ENCODE measurements at regions not wholly inside any gene's neighbourhood (a gene's known extent, or its start where the extent isn't known, plus 50 kb on each side); places are given as distances from the start of the nearest gene placed in this dataset.
"Not testable (repeated sequence)": the region's sequence is repeated elsewhere in the genome, so short reads cannot be mapped to it uniquely, and the experiment has no call there.

DNA sequence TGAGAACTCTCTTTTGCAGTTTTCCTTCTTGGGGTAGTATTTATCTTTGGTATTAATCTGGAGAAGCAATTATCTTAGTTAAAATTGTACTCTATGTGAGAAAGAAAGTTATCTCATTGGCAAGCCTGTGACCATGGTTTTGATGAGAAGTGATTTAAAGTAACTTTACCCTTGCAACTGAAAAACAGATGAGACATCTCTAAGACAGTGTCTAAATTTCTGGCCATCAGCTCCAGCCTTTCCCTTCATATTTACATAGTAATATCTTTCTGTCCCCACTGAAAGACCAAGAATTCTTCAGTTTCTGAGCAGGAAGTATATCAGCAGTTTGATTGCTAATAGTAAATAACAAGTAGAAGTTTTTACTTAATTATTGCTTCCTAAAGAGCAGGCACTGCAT is 386.1 kb upstream of the SYNCRIP start:
- DNase-seq, result no peak

DNA sequence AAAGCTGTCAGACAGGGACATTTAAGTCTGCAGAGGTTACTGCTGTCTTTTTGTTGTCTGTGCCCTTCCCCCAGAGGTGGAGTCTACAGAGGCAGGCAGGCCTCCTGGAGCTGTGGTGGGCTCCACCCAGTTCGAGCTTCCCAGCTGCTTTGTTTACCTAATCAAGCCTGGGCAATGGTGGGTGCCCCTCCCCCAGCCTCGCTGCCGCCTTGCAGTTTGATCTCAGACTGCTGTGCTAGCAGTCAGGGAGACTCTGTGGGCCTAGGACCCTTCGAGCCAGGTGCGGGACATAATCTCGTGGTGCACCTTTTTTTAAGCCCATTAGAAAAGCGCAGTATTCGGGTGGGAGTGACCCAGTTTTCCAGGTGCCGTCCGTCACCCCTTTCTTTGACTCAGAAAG is 384.2 kb upstream of the SYNCRIP start:
- DNase-seq, result not testable (repeated sequence)

DNA sequence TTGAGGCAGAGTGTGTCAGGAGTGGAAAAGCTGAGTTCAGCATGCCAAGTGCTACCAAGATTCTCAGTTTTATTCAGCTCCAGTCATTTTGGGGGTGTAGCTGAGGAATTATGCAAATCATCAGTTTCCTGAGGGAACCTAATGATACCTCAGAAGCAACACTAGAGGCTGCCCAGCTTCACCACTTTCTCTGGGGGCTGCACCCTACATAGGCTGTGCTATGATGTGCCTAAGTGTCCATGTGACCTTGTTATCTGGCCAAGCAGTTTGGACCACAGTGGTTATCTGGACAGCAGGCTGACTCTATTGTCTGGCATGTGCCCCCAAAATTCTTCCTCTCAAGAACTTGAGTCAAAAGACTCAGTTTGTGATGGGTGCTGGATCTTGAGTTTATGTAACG is 374.6 kb upstream of the SYNCRIP start:
- DNase-seq, result no peak

- DNase-seq, result no peak
Observed at GRCh38 chr6:86016567-86016966, 373.9 kb upstream of the SYNCRIP start.

- no peak for DNase-seq
Observed at GRCh38 chr6:86016077-86016476, 373.4 kb upstream of the SYNCRIP start.

- DNase-seq, result not testable (repeated sequence)
Observed at GRCh38 chr6:86012991-86013390, 370.3 kb upstream of the SYNCRIP start.

GRCh38 chr6:86010915-86011786 is 368.5 kb upstream of the SYNCRIP start:
- DNase-seq, result no peak

- no peak for DNase-seq
Observed at GRCh38 chr6:85997206-85997605, 354.5 kb upstream of the SYNCRIP start.

DNA sequence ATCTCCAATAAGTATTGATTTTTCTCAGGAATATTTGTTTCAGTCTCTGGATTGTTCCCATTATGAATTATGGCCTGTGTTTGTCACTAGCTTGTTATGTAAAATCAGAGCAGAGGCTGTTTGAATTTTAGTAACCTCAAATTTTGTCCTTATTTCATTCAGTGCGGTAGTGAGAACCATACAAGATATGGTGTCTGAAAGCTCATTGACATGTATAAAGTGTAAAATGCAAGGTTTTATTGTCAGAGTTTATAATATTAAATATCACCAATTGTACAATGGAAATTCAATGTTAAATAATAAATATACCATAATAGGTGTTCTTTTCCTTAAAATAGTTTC is 353.3 kb upstream of the SYNCRIP start:
- no peak for DNase-seq

- no peak for DNase-seq
Observed at GRCh38 chr6:85995339-85996033, 352.8 kb upstream of the SYNCRIP start.

GRCh38 chr6:85986681-85987080 is 344.0 kb upstream of the SYNCRIP start:
- DNase-seq, result no peak

GRCh38 chr6:85983032-85983659 is 340.5 kb upstream of the SYNCRIP start:
- no peak for DNase-seq

- no peak for DNase-seq
Observed at GRCh38 chr6:85977661-85978060, 335.0 kb upstream of the SYNCRIP start.

DNA sequence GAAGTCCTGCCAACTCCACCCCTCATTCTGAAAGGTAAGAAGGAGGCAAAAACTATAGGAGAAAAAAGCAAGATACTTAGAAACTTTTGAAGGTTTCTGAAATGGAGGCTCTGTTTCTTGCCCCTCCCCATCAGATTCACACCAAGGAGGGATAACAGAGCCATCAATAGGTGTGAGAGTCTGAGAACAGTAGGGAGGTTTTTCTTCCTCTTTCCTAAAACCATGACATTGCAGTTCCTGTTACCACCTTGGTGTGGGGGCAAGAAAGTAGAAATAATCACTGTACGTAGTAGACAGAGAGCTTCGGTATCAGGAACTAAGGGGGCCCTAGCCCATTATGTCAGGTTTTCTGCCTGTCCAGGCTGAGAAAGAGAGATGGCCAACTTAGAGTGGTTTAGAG is 333.3 kb upstream of the SYNCRIP start:
- no peak for DNase-seq

- no peak for DNase-seq
Observed at GRCh38 chr6:85971238-85971637, 328.6 kb upstream of the SYNCRIP start.

- no peak for DNase-seq
Observed at GRCh38 chr6:85966828-85967227, 324.1 kb upstream of the SYNCRIP start.

- DNase-seq, result no peak
Observed at GRCh38 chr6:85961746-85962145, 319.1 kb upstream of the SYNCRIP start.

DNA sequence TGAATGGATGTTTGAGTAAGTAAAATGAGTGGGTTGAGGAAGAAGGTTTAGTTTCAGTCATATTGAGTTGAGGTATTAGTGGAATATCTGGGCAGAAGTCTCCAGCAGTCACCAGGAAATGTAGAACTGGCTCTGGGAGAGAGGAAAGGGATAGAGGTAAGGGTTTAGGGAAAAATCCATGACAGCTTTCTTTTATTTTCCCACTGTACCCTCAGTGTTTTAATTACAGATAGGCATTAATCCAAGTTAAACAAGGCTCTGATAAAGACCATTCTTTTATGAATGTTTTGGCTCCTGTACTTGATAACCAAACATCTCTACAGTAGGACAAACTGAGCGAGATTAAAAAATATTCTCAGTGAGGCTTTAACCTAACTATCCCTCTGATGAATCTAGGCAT is 318.4 kb upstream of the SYNCRIP start:
- DNase-seq, result no peak

GRCh38 chr6:85948481-85948880 is 305.8 kb upstream of the SYNCRIP start:
- no peak for DNase-seq

GRCh38 chr6:85945459-85946185 is 302.9 kb upstream of the SYNCRIP start:
- no peak for DNase-seq

DNA sequence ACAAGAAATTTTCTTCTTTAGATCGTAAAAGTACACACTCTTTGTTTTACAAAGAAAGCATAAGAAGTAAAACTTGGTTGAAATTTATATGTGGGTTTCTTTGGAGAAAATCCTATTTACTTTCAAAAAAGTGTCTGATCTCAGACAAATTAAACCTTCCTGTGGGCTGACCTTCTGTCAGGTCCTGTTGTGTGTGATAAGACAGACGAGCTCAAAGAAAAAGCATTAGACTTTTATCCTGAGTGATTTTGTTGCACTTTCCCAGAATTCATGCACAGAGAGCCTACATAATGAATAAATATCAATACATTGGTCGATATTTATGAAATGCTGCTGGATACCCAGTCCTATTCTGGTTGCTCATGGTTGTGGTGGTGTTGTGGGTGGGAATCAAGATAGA is 302.1 kb upstream of the SYNCRIP start:
- no peak for DNase-seq

- no peak for DNase-seq
Observed at GRCh38 chr6:85942844-85943243, 300.2 kb upstream of the SYNCRIP start.

DNA sequence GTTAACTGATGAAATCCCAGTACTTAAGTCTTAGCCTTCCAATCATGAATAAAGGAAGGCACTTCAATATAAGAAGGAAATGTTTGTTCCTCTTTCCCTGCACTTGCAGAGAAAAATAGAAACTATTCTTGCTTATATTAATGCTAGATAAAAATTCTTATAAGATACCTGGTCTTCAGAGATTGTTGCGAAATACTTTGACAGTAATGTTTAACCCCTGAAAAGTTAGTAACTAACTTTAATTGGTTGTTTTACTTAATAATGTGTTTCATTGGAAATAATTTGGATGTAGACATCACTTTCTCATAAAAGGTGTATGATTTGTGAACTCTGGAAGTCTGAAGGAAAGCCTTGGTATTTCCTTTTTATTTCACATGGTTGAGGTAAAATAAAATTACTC is 294.2 kb upstream of the SYNCRIP start:
- DNase-seq, result no peak
